ENCODE measurements at regions not wholly inside any gene's neighbourhood (a gene's known extent, or its start where the extent isn't known, plus 50 kb on each side); places are given as distances from the start of the nearest gene placed in this dataset.

GRCh38 chr9:79847074-79847473 lies 275.3 kb downstream of the TLE4 start:
- DNase-seq (no peak), FAIRE-seq (no peak)
- Histone ChIP-seq H3K4me1 (ENCODE audit: control insufficient read depth in 3 of 3, insufficient read depth in 2 of 3, low read depth in 1 of 3, low read length in 2 of 3) (no peaks in the 10 kb centered on the region), H3K9me3 (ENCODE audit: control insufficient read depth in 2 of 2, insufficient read depth in 1 of 2, low read depth in 1 of 2, low read length in 1 of 2) (peaks cover 2 to 11% of the 10 kb centered on the region in 2 donors), H3K36me3 (ENCODE audit: control insufficient read depth in 3 of 3, insufficient read depth in 2 of 3, low read depth in 1 of 3, low read length in 3 of 3) (no peaks in the 10 kb centered on the region), H3K4me3 (ENCODE audit: low read depth in 1 of 3, low read length in 3 of 3) (no peak overlapping the region), H3K27ac (ENCODE audit: low read depth in 1 of 3, low read length in 2 of 3) (no peak overlapping the region), H3K27me3 (ENCODE audit: control insufficient read depth in 3 of 3, insufficient read depth in 3 of 3, low read length in 3 of 3) (no peaks in the 10 kb centered on the region)

- no peaks in the 10 kb centered on the region for H3K9me3 ChIP-seq (ENCODE audit: control insufficient read depth in 2 of 2, insufficient read depth in 1 of 2, low read depth in 1 of 2, low read length in 1 of 2)
- no peaks in the 10 kb centered on the region for H3K4me1 ChIP-seq (ENCODE audit: control insufficient read depth in 3 of 3, insufficient read depth in 2 of 3, low read depth in 1 of 3, low read length in 2 of 3)
- no peak overlapping the region for H3K4me3 ChIP-seq (ENCODE audit: low read depth in 1 of 3, low read length in 3 of 3)
- no peak overlapping the region for H3K27ac ChIP-seq (ENCODE audit: low read depth in 1 of 3, low read length in 2 of 3)
- FAIRE-seq (no peak), DNase-seq (no peak)
- WGBS, 3 donors = 93 to 94% (median 93%) methylated on average over 7 of the region's 7 CpGs
- H3K27me3 ChIP-seq (ENCODE audit: control insufficient read depth in 3 of 3, insufficient read depth in 3 of 3, low read length in 3 of 3) = no peaks in the 10 kb centered on the region
- no peaks in the 10 kb centered on the region for H3K36me3 ChIP-seq (ENCODE audit: control insufficient read depth in 3 of 3, insufficient read depth in 2 of 3, low read depth in 1 of 3, low read length in 3 of 3)
These were observed 258.0 kb downstream of the TLE4 start for GRCh38 chr9:79829566-79830302.

GRCh38 chr9:79824265-79824664 lies 252.5 kb downstream of the TLE4 start:
- no peak for DNase-seq
- no peaks in the 10 kb centered on the region for H3K27me3 ChIP-seq (ENCODE audit: control insufficient read depth in 3 of 3, insufficient read depth in 3 of 3, low read length in 3 of 3)
- FAIRE-seq = no peak

GRCh38 chr9:79817438-79818004 lies 245.8 kb downstream of the TLE4 start:
- no peak overlapping the region for H3K27ac ChIP-seq (ENCODE audit: low read depth in 1 of 3, low read length in 2 of 3)
- H3K27me3 ChIP-seq (ENCODE audit: control insufficient read depth in 3 of 3, insufficient read depth in 3 of 3, low read length in 3 of 3) = no peaks in the 10 kb centered on the region
- no peaks in the 10 kb centered on the region for H3K4me1 ChIP-seq (ENCODE audit: control insufficient read depth in 3 of 3, insufficient read depth in 2 of 3, low read depth in 1 of 3, low read length in 2 of 3)
- H3K9me3 ChIP-seq (ENCODE audit: control insufficient read depth in 2 of 2, insufficient read depth in 1 of 2, low read depth in 1 of 2, low read length in 1 of 2) = no peaks in the 10 kb centered on the region
- no peaks in the 10 kb centered on the region for H3K36me3 ChIP-seq (ENCODE audit: control insufficient read depth in 3 of 3, insufficient read depth in 2 of 3, low read depth in 1 of 3, low read length in 3 of 3)
- 45 to 57% (median 49%) methylated on average over 6 of the region's 6 CpGs for WGBS, 3 donors
- no peak for DNase-seq
- no peak for FAIRE-seq
- no peak overlapping the region for H3K4me3 ChIP-seq (ENCODE audit: low read depth in 1 of 3, low read length in 3 of 3)

More at GRCh38 chr9:79824265-79824664, 252.5 kb downstream of the TLE4 start:
- Histone ChIP-seq H3K27ac (ENCODE audit: low read depth in 1 of 3, low read length in 2 of 3) (no peak overlapping the region), H3K9me3 (ENCODE audit: control insufficient read depth in 2 of 2, insufficient read depth in 1 of 2, low read depth in 1 of 2, low read length in 1 of 2) (no peaks in the 10 kb centered on the region), H3K4me1 (ENCODE audit: control insufficient read depth in 3 of 3, insufficient read depth in 2 of 3, low read depth in 1 of 3, low read length in 2 of 3) (no peaks in the 10 kb centered on the region), H3K36me3 (ENCODE audit: control insufficient read depth in 3 of 3, insufficient read depth in 2 of 3, low read depth in 1 of 3, low read length in 3 of 3) (no peaks in the 10 kb centered on the region), H3K4me3 (ENCODE audit: low read depth in 1 of 3, low read length in 3 of 3) (no peak overlapping the region)
- 61 to 69% (median 68%) methylated on average over 3 of the region's 3 CpGs for WGBS, 3 donors

- 63 to 67% (median 65%) methylated on average over 1 of the region's 1 CpG for WGBS, 3 donors
- Histone ChIP-seq H3K9me3 (ENCODE audit: control insufficient read depth in 2 of 2, insufficient read depth in 1 of 2, low read depth in 1 of 2, low read length in 1 of 2) (no peaks in the 10 kb centered on the region), H3K27me3 (ENCODE audit: control insufficient read depth in 3 of 3, insufficient read depth in 3 of 3, low read length in 3 of 3) (no peaks in the 10 kb centered on the region), H3K27ac (ENCODE audit: low read depth in 1 of 3, low read length in 2 of 3) (no peak overlapping the region), H3K4me3 (ENCODE audit: low read depth in 1 of 3, low read length in 3 of 3) (no peak overlapping the region), H3K4me1 (ENCODE audit: control insufficient read depth in 3 of 3, insufficient read depth in 2 of 3, low read depth in 1 of 3, low read length in 2 of 3) (no peaks in the 10 kb centered on the region), H3K36me3 (ENCODE audit: control insufficient read depth in 3 of 3, insufficient read depth in 2 of 3, low read depth in 1 of 3, low read length in 3 of 3) (no peaks in the 10 kb centered on the region)
- no peak for DNase-seq
- no peak for FAIRE-seq
These were observed 241.5 kb downstream of the TLE4 start for GRCh38 chr9:79813258-79813638.

- no peak for FAIRE-seq
- H3K27ac ChIP-seq (ENCODE audit: low read depth in 1 of 3, low read length in 2 of 3) = no peak overlapping the region
- H3K4me3 ChIP-seq (ENCODE audit: low read depth in 1 of 3, low read length in 3 of 3) = no peak overlapping the region
These were observed 240.9 kb downstream of the TLE4 start for GRCh38 chr9:79812507-79813257.

GRCh38 chr9:79812099-79812498 lies 240.3 kb downstream of the TLE4 start:
- Histone ChIP-seq H3K27me3 (ENCODE audit: control insufficient read depth in 3 of 3, insufficient read depth in 3 of 3, low read length in 3 of 3) (no peaks in the 10 kb centered on the region), H3K4me1 (ENCODE audit: control insufficient read depth in 3 of 3, insufficient read depth in 2 of 3, low read depth in 1 of 3, low read length in 2 of 3) (no peaks in the 10 kb centered on the region)
- no peak for FAIRE-seq

More at GRCh38 chr9:79812507-79813257, 240.9 kb downstream of the TLE4 start:
- Histone ChIP-seq H3K27me3 (ENCODE audit: control insufficient read depth in 3 of 3, insufficient read depth in 3 of 3, low read length in 3 of 3) (no peaks in the 10 kb centered on the region), H3K36me3 (ENCODE audit: control insufficient read depth in 3 of 3, insufficient read depth in 2 of 3, low read depth in 1 of 3, low read length in 3 of 3) (no peaks in the 10 kb centered on the region), H3K9me3 (ENCODE audit: control insufficient read depth in 2 of 2, insufficient read depth in 1 of 2, low read depth in 1 of 2, low read length in 1 of 2) (no peaks in the 10 kb centered on the region), H3K4me1 (ENCODE audit: control insufficient read depth in 3 of 3, insufficient read depth in 2 of 3, low read depth in 1 of 3, low read length in 2 of 3) (no peaks in the 10 kb centered on the region)
- WGBS, 3 donors = 45 to 58% (median 52%) methylated on average over 8 of the region's 8 CpGs
- DNase-seq = no peak

GRCh38 chr9:79809931-79810330 lies 238.2 kb downstream of the TLE4 start:
- H3K9me3 ChIP-seq (ENCODE audit: control insufficient read depth in 2 of 2, insufficient read depth in 1 of 2, low read depth in 1 of 2, low read length in 1 of 2) = no peaks in the 10 kb centered on the region
- H3K27me3 ChIP-seq (ENCODE audit: control insufficient read depth in 3 of 3, insufficient read depth in 3 of 3, low read length in 3 of 3) = no peaks in the 10 kb centered on the region
- WGBS, 3 donors = 0 to 4% (median 0%) methylated on average over 1 of the region's 1 CpG
- no peaks in the 10 kb centered on the region for H3K4me1 ChIP-seq (ENCODE audit: control insufficient read depth in 3 of 3, insufficient read depth in 2 of 3, low read depth in 1 of 3, low read length in 2 of 3)
- FAIRE-seq (no peak), DNase-seq (no peak)
- no peaks in the 10 kb centered on the region for H3K36me3 ChIP-seq (ENCODE audit: control insufficient read depth in 3 of 3, insufficient read depth in 2 of 3, low read depth in 1 of 3, low read length in 3 of 3)
- H3K27ac ChIP-seq (ENCODE audit: low read depth in 1 of 3, low read length in 2 of 3) = no peak overlapping the region
- no peak overlapping the region for H3K4me3 ChIP-seq (ENCODE audit: low read depth in 1 of 3, low read length in 3 of 3)

More at GRCh38 chr9:79812099-79812498, 240.3 kb downstream of the TLE4 start:
- no peak overlapping the region for H3K4me3 ChIP-seq (ENCODE audit: low read depth in 1 of 3, low read length in 3 of 3)
- no peak overlapping the region for H3K27ac ChIP-seq (ENCODE audit: low read depth in 1 of 3, low read length in 2 of 3)
- DNase-seq = no peak
- no peaks in the 10 kb centered on the region for H3K36me3 ChIP-seq (ENCODE audit: control insufficient read depth in 3 of 3, insufficient read depth in 2 of 3, low read depth in 1 of 3, low read length in 3 of 3)
- WGBS, 3 donors = 53 to 65% (median 62%) methylated on average over 3 of the region's 3 CpGs
- H3K9me3 ChIP-seq (ENCODE audit: control insufficient read depth in 2 of 2, insufficient read depth in 1 of 2, low read depth in 1 of 2, low read length in 1 of 2) = no peaks in the 10 kb centered on the region
